ENCODE measurements at regions not wholly inside any gene's neighbourhood (a gene's known extent, or its start where the extent isn't known, plus 50 kb on each side); places are given as distances from the start of the nearest gene placed in this dataset.

GRCh38 chr10:58971796-58972491 lies 204.5 kb upstream of the PHYHIPL start:
- no peak for DNase-seq

DNA sequence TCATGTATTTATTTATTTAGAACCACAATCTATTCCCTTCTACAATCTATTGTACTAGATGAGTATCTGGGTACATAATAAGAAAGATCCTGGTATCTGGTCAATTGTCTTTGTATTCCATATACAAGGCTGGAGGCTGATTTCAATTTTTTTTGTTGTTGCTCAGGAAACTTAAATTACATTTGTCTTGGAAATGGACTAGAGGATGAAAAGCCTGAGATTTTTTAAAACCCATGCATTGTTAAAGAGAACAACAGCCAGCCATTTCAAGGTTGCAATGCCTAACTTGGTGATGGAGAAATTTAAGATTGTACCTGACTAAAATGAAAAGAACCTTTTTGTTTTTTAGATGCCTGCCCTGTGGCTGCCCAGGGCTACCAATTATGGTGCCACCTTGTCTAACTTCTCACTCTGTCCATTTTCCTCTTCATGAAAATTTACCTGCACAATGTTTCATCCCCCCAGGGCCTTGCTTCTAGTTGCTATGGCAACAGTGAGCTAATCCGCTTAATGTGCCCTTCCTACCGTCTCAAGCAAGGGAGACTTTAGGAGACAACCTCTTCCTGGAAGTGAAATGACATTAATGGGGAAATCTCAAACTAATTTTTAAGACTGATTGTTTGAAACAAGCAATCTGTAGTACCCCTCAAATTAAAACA lies 203.7 kb upstream of the PHYHIPL start:
- no peak for DNase-seq

GRCh38 chr10:58973235-58973595 lies 203.2 kb upstream of the PHYHIPL start:
- DNase-seq: no peak

DNA sequence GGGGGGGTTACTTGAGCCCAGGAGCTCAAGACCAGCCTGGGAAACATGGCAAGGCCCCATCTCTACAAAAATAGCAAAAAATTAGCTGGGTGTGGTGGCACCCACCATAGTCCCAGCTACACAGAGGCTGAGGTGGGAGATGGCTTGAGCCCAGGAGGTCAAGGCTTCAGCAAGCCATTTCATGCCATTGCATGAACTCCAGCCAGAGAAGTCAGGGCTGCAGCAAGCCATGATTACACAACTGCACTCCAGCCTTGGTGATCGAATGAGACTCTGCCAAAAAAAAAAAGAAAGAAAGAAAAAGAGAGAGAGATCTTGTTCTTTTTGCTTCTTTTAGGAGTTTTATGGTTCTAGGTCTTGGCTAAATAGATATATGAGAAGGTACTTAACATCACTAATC lies 200.2 kb upstream of the PHYHIPL start:
- DNase-seq: no peak

DNA sequence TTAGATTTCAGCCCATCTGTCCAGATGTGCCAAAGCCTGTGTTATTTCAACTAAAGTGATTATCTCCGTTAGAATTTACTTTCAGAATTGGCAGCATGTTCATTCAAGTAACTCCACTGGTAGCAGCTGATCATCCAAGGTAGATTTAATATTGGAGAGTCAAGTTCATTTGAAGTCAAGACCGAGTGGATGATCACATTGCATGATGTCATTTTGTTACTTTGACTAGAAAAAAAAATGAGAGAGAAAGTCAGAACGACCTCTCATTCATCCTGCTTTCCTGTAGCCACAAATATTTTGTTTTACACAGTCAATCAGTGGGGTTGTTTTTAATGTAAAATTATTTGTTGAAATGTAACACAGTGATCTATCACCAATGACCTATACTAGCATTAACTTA lies 196.7 kb upstream of the PHYHIPL start:
- no peak for DNase-seq

- DNase-seq: no peak
Observed at GRCh38 chr10:58980826-58981415, 195.5 kb upstream of the PHYHIPL start.

DNA sequence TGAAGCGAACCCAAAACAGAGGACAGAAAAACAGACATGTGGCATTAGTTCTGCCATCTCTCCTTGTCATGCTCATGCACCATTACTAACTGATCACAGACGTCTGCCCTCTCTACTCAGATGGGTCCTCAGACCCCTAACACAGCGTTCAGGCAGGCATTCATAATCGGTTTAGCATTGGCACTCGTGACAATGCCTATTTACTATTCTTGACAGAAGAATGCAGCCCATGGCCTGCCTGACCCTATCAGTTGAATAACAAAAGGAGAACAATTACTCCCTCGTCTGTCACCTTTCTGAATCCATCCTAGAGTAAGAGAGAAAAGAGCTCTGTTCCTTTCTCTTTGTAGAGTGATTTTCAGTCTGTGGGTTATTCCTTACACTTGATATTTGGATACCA lies 194.6 kb upstream of the PHYHIPL start:
- no peak for DNase-seq

GRCh38 chr10:58982470-58983239 lies 193.8 kb upstream of the PHYHIPL start:
- no peak for DNase-seq

DNA sequence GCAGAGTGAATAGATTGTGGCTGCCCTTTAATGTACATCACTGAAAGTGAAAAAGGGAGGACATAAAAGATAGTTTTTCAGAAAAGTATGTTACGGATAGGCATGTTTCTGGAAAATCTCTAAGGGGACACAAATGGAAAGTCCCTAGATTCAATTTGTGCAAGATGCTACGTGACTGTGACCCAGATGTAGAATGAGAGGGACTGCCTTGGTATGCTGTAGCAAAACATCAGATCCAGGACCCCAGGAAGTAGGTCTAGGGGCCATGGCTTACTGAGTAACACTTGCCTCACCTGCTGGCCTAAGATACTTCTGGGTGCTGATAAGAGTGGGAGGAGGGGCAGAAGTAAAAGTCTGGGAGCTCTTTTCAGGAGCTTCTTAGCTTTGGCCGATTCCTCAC lies 191.2 kb upstream of the PHYHIPL start:
- no peak for DNase-seq

- no peak for DNase-seq
Observed at GRCh38 chr10:58989486-58990039, 186.9 kb upstream of the PHYHIPL start.

DNA sequence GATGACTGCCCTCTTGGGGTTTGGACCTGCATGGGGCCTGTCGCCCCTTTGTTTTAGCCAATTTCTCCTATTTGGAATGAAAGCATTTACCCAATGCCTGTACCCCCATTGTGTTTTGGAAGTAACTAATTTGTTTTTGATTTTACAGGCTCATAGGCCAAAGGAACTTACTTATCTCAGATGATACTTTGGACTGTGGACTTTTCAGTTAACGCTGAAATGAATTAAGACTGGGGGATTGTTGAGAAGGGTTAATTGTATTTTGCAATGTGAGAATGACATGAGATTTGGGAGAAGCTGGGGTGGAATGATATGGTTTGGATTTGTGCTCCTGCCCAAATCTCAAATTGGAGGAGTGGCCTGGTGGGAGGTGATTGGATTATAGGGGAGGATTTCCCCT lies 185.8 kb upstream of the PHYHIPL start:
- DNase-seq: no peak

- DNase-seq: no peak
Observed at GRCh38 chr10:58991856-58992255, 184.6 kb upstream of the PHYHIPL start.

DNA sequence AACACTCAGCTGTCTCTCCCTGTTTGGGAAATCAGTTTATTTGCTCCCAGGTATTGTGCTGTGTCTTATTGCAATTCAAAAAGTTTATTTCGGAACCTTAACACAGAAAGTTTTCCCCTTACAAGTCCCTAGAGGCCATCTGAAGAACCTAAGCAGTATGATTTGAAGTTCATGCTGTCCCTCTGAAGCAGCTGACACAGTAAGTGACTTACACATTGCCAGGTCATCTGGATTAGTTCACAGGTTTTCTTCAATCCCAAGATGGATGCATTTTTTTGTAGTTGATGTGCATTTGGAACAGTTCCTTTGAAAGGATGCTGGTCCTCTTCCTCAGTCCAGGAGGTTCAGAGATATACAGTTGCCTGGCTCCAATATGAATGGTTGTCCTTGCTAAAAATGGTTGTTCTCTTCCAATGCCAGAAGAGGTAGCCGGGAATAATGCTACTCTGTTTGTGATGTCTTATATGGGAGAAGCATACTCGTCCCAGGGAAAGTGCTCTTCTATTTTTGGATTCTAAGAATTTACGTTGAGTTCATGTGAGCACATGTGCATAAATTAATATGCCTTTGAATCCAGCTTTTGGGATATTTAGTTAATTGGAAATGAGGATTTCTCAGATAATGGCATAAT lies 183.5 kb upstream of the PHYHIPL start:
- DNase-seq: no peak

- DNase-seq: no peak
Observed at GRCh38 chr10:58993480-58994221, 182.8 kb upstream of the PHYHIPL start.

- no peak for DNase-seq
Observed at GRCh38 chr10:58994226-58995057, 182.0 kb upstream of the PHYHIPL start.

DNA sequence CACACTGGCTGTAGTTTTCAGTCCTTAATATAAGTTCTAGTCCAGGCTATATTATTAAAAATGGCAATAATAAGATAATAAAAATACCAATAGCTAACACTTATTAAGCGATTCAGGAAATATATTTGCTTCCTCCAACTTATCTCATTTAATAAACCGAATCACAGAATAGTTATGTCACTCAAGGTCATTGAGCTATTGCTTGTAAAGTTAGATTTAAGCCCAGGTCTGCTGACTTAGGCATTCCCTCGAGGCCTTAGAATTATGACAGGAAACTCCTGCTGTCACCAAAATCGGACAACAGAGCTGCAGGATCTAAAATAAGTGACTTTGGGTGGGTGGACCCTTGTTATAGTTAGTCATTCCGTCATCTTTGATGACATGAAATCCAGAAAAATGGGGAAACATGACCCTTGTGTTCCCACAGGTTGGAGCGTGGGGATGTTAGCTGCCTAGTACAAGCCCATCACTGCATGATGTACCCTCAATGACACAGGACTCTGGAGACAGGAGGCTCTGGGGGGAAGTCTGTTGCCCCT lies 181.3 kb upstream of the PHYHIPL start:
- no peak for DNase-seq

GRCh38 chr10:58996063-58996462 lies 180.4 kb upstream of the PHYHIPL start:
- no peak for DNase-seq

DNA sequence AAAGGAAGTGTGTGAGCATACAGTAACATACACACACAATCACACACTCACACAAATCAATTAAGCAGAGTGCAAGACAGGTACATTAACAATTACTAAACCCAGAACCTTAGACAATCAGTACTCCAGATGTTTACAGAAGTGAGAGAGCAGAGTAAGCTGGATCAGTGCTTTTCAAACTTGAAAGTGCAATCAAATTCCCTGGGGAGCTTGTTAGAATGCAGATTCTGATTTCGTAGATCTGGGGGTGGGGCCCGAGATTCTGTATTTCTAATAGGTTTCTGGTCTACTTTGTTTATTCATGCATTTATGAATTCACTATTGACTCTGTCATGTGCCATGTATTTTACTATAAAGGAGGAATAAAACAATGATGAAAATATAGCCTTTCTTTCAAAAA lies 179.6 kb upstream of the PHYHIPL start:
- DNase-seq: no peak

- no peak for DNase-seq
Observed at GRCh38 chr10:58998924-58999713, 177.3 kb upstream of the PHYHIPL start.

- DNase-seq: no peak
Observed at GRCh38 chr10:59000162-59000825, 176.1 kb upstream of the PHYHIPL start.

All from NCI-H1694 treated with DMSO at 0.1 percent for 48 hours (cell line).